ENCODE measurements at regions not wholly inside any gene's neighbourhood (a gene's known extent, or its start where the extent isn't known, plus 50 kb on each side); places are given as distances from the start of the nearest gene placed in this dataset.
"Not testable (repeated sequence)": the region's sequence is repeated elsewhere in the genome, so short reads cannot be mapped to it uniquely, and the experiment has no call there.

GRCh38 chr4:116126794-116127193, 958.6 kb downstream of the TRAM1L1 start:
- Histone ChIP-seq H3K9me3 (replicated peaks) (no peaks in the 10 kb centered on the region), H3K27ac (no peak overlapping the region), H3K4me1 (peaks cover 3% of the 10 kb centered on the region; the same call in 1 of the 2 replicates), H3K27me3 (no peaks in the 10 kb centered on the region), H3K4me3 (no peak overlapping the region), H3K36me3 (no peaks in the 10 kb centered on the region)
- DNase-seq: no peak

GRCh38 chr4:116122124-116122523, 963.3 kb downstream of the TRAM1L1 start:
- H3K27me3 ChIP-seq: no peaks in the 10 kb centered on the region
- H3K9me3 ChIP-seq (replicated peaks): no peaks in the 10 kb centered on the region
- H3K27ac ChIP-seq: no peak overlapping the region
- DNase-seq: no peak
- H3K4me3 ChIP-seq: no peak overlapping the region
- H3K36me3 ChIP-seq: no peaks in the 10 kb centered on the region
- peaks cover 11% of the 10 kb centered on the region for H3K4me1 ChIP-seq

- no peak overlapping the region for H3K4me3 ChIP-seq
- peak in 1 of 2 experiments; percentile 56 for DNase-seq
- H3K36me3 ChIP-seq: no peaks in the 10 kb centered on the region
- H3K27me3 ChIP-seq: no peaks in the 10 kb centered on the region
- no peak overlapping the region for H3K27ac ChIP-seq
- no peaks in the 10 kb centered on the region for H3K9me3 ChIP-seq (replicated peaks)
- peaks cover 11% of the 10 kb centered on the region for H3K4me1 ChIP-seq
Observed at GRCh38 chr4:116118221-116118620, 967.2 kb downstream of the TRAM1L1 start.

GRCh38 chr4:116112861-116113260, 972.5 kb downstream of the TRAM1L1 start:
- DNase-seq: not testable (repeated sequence)

GRCh38 chr4:116110713-116111112, 974.7 kb downstream of the TRAM1L1 start:
- Histone ChIP-seq H3K36me3 (no peaks in the 10 kb centered on the region), H3K27me3 (no peaks in the 10 kb centered on the region), H3K4me1 (peaks cover 5% of the 10 kb centered on the region), H3K27ac (no peak overlapping the region), H3K9me3 (replicated peaks) (no peaks in the 10 kb centered on the region), H3K4me3 (no peak overlapping the region)
- DNase-seq: no peak

More at GRCh38 chr4:116112861-116113260, 972.5 kb downstream of the TRAM1L1 start:
- H3K9me3 ChIP-seq (replicated peaks); H3K27ac ChIP-seq; H3K36me3 ChIP-seq; H3K4me3 ChIP-seq; H3K27me3 ChIP-seq; H3K4me1 ChIP-seq: not testable (repeated sequence)

GRCh38 chr4:116108606-116109005, 976.8 kb downstream of the TRAM1L1 start:
- DNase-seq: no peak
- Histone ChIP-seq H3K27me3 (no peaks in the 10 kb centered on the region), H3K4me1 (peaks cover 5% of the 10 kb centered on the region), H3K4me3 (no peak overlapping the region), H3K27ac (no peak overlapping the region), H3K9me3 (replicated peaks) (no peaks in the 10 kb centered on the region), H3K36me3 (no peaks in the 10 kb centered on the region)

- H3K27ac ChIP-seq: no peak overlapping the region
- H3K4me1 ChIP-seq: no peaks in the 10 kb centered on the region
- no peaks in the 10 kb centered on the region; the same call in 1 of the 2 replicates for H3K9me3 ChIP-seq (replicated peaks)
- H3K36me3 ChIP-seq: no peaks in the 10 kb centered on the region
- H3K27me3 ChIP-seq: no peaks in the 10 kb centered on the region
- peak in 1 of 2 experiments; percentile 36 for DNase-seq
- no peak overlapping the region for H3K4me3 ChIP-seq
Observed at GRCh38 chr4:116101321-116101720, 984.1 kb downstream of the TRAM1L1 start.

- no peaks in the 10 kb centered on the region for H3K4me1 ChIP-seq
Observed at GRCh38 chr4:116099596-116099995, 985.8 kb downstream of the TRAM1L1 start.

GRCh38 chr4:116097353-116097752, 983.9 kb upstream of the NDST4 start:
- not testable (repeated sequence) for H3K4me1 ChIP-seq

More at GRCh38 chr4:116099596-116099995, 985.8 kb downstream of the TRAM1L1 start:
- Histone ChIP-seq H3K27ac (no peak overlapping the region), H3K27me3 (no peaks in the 10 kb centered on the region), H3K36me3 (no peaks in the 10 kb centered on the region), H3K4me3 (no peak overlapping the region), H3K9me3 (replicated peaks) (no peaks in the 10 kb centered on the region; the same call in 1 of the 2 replicates)
- no peak for DNase-seq

GRCh38 chr4:116092961-116093360, 979.5 kb upstream of the NDST4 start:
- Histone ChIP-seq H3K27me3 (no peaks in the 10 kb centered on the region), H3K9me3 (replicated peaks) (no peaks in the 10 kb centered on the region; the same call in 1 of the 2 replicates), H3K4me1 (no peaks in the 10 kb centered on the region), H3K27ac (no peak overlapping the region), H3K36me3 (no peaks in the 10 kb centered on the region), H3K4me3 (no peak overlapping the region)
- no peak for DNase-seq

More at GRCh38 chr4:116097353-116097752, 983.9 kb upstream of the NDST4 start:
- not testable (repeated sequence) for DNase-seq; H3K4me3 ChIP-seq; H3K27ac ChIP-seq; H3K36me3 ChIP-seq; H3K27me3 ChIP-seq; H3K9me3 ChIP-seq (replicated peaks)

GRCh38 chr4:116088771-116089170, 975.4 kb upstream of the NDST4 start:
- Histone ChIP-seq H3K9me3 (replicated peaks) (no peaks in the 10 kb centered on the region), H3K36me3 (no peaks in the 10 kb centered on the region), H3K27ac (no peak overlapping the region), H3K4me1 (no peaks in the 10 kb centered on the region), H3K4me3 (no peak overlapping the region), H3K27me3 (no peaks in the 10 kb centered on the region)
- no peak for DNase-seq

GRCh38 chr4:116082808-116083366, 969.5 kb upstream of the NDST4 start:
- H3K36me3 ChIP-seq: no peaks in the 10 kb centered on the region
- H3K9me3 ChIP-seq (replicated peaks): no peaks in the 10 kb centered on the region
- no peak overlapping the region for H3K27ac ChIP-seq
- no peaks in the 10 kb centered on the region for H3K4me1 ChIP-seq
- no peak for DNase-seq
- H3K27me3 ChIP-seq: no peaks in the 10 kb centered on the region
- no peak overlapping the region for H3K4me3 ChIP-seq

- H3K4me1 ChIP-seq: no peaks in the 10 kb centered on the region
- no peaks in the 10 kb centered on the region for H3K27me3 ChIP-seq
- no peaks in the 10 kb centered on the region for H3K36me3 ChIP-seq
- H3K27ac ChIP-seq: no peak overlapping the region
- H3K9me3 ChIP-seq (replicated peaks): no peaks in the 10 kb centered on the region
- no peak overlapping the region for H3K4me3 ChIP-seq
- DNase-seq: no peak
Observed at GRCh38 chr4:116073051-116073450, 959.6 kb upstream of the NDST4 start.

- Histone ChIP-seq H3K9me3 (replicated peaks) (no peaks in the 10 kb centered on the region), H3K4me1 (no peaks in the 10 kb centered on the region), H3K4me3 (no peak overlapping the region), H3K27me3 (no peaks in the 10 kb centered on the region), H3K27ac (no peak overlapping the region), H3K36me3 (no peaks in the 10 kb centered on the region)
- DNase-seq: no peak
Observed at GRCh38 chr4:116070283-116070682, 956.9 kb upstream of the NDST4 start.

GRCh38 chr4:116066711-116067245, 953.4 kb upstream of the NDST4 start:
- Histone ChIP-seq H3K4me1 (no peaks in the 10 kb centered on the region), H3K9me3 (replicated peaks) (no peaks in the 10 kb centered on the region), H3K27ac (no peak overlapping the region), H3K27me3 (no peaks in the 10 kb centered on the region), H3K4me3 (no peak overlapping the region), H3K36me3 (no peaks in the 10 kb centered on the region)
- peak in 1 of 2 experiments; percentile 9 for DNase-seq

GRCh38 chr4:116064331-116064730, 950.9 kb upstream of the NDST4 start:
- no peak overlapping the region for H3K4me3 ChIP-seq
- no peaks in the 10 kb centered on the region for H3K36me3 ChIP-seq
- no peak for DNase-seq
- no peaks in the 10 kb centered on the region for H3K9me3 ChIP-seq (replicated peaks)
- no peaks in the 10 kb centered on the region for H3K4me1 ChIP-seq
- no peaks in the 10 kb centered on the region for H3K27me3 ChIP-seq
- H3K27ac ChIP-seq: no peak overlapping the region

Measured in SJCRH30 (cell line).